Middle frontal gyrus (tissue), 1 donor: ENCODE measurements at regions not wholly inside any gene's neighbourhood (a gene's known extent, or its start where the extent isn't known, plus 50 kb on each side); places are given as distances from the start of the nearest gene placed in this dataset.

Experiments
- DNase-seq: peaks from one replicate; pipeline ENCODE4 v3.0.0-alpha.2; 2015; ENCODE audit warnings: low spot score; ENCODE audit errors: extremely low spot score

- DNase-seq, result no peak
Observed at GRCh38 chr13:48761256-48761655, 107.5 kb downstream of the CYSLTR2 start.

- DNase-seq, result no peak
Observed at GRCh38 chr13:48769107-48769704, 115.5 kb downstream of the CYSLTR2 start.

DNA sequence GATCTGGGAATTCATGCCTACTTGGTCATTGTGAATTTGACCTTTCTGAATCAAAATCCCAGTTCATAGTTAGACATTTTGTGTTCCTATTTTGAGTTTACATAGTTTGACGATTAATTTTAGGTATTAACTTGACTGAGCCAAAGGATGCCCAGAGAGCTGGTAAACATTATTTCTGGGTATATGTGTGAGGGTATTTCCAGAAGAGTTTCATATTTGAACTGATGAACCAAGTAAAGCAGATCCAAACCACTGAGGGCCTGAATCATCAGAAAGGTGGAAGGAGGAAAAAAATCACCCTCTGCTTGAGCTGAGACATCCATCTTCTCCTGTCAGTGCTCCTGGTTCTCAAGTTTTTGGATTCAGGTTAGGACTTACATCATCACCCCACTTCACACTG lies 116.6 kb downstream of the CYSLTR2 start:
- no peak for DNase-seq

GRCh38 chr13:48772908-48773307 lies 119.2 kb downstream of the CYSLTR2 start:
- no peak for DNase-seq

DNA sequence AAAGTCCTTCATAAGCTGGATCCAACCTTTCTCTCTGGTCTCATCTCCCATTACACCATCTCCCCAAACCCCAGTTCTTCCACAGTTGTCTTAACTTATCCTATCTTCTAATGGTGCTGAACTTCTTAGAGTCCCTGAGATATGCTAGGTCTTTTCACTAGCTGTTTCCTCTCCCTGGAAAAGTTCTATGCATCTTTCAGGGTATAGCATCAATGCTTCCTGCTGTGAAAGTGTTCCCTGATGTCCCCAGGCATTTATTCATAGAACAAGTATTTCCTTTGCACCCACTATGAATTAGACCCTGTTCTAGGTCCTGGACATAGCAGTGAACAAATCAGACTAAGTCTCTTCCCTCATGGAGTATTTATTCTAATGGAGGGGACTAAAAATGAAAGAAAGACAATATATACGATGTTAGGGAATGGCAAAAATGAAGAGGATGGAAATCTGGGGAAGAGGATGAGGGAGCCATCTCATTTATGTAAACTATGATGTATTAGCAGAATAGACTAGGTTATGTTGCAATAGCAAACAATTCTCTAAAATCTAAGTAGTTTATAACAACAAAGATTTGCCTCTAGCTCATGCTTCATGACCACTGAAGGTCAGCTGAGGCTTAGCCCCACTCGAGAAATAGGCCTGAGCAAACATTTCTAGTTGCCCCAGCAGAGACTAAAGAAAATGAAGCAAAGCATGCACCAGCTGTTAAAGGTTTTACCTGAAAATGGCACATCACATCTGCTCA lies 120.0 kb downstream of the CYSLTR2 start:
- DNase-seq, result no peak

DNA sequence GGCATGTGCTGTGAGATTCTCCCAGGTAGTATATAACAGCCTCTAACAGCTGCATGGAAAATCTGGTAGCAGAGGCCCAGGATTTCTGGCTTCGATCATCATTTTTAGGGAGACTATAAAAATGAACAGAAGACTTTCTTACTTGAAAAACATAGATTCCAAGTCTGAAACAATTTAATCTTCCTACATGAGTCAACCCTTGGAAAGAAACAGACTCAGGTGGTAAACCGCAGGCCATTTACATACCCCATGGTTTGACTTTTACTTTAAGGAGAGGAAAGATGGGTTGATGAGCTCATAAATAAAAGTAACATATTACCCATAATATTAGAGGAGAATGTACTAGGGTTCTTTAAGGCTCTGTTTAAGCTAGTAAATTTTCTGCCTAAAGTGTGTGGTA lies 121.6 kb downstream of the CYSLTR2 start:
- no peak for DNase-seq

DNA sequence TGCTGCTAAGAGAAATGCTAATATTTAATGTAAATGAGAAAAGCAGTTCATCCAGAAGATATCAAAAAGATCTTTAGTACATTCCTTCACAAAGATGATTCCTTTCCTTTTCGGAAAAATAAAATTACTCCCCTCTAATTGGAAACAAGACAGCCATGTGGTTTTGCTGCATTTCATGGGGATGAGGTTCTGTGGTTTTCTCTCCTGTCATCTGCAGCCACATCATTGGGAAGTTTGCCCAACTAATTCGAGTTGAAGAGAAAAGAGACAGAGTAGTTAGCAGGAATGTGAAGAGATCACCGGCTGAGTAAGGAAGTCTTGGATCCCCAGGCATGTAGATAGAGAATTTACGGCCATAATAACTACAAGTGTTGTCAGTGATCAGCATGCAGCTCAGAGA lies 122.1 kb downstream of the CYSLTR2 start:
- DNase-seq, result no peak

- DNase-seq, result no peak
Observed at GRCh38 chr13:48776401-48776800, 122.7 kb downstream of the CYSLTR2 start.

- DNase-seq, result no peak
Observed at GRCh38 chr13:48778610-48779009, 124.9 kb downstream of the CYSLTR2 start.

DNA sequence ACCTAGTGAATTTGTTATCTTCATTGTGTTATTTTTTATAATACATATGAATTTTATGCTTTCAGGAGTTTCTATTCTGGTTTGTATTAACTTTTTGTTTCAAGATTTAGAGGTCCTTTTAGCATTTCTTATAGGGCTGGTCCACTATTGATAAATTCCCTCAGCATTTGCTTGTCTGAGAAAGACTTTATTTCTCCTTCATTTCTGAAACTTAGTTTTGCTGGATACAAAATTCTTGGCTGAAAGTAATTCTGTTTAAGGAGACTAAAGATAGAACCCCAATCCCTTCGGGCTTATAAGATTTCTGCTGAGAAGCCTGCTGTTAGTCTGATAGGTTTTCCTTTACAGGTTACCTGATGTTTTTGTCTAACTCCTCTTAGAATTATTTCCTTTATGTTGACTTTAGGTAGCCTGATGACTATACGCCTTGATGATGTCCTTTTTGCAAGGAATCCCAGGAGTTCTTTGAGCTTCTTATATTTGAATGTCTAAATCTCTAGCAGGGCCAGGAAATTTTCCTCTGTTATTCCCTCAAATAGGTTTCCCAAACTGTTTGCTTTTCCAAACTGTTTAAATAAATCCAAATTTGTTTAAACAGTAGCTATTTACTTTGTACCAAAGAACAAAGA lies 127.1 kb downstream of the CYSLTR2 start:
- no peak for DNase-seq

GRCh38 chr13:48782429-48782840 lies 128.7 kb downstream of the CYSLTR2 start:
- no peak for DNase-seq

DNA sequence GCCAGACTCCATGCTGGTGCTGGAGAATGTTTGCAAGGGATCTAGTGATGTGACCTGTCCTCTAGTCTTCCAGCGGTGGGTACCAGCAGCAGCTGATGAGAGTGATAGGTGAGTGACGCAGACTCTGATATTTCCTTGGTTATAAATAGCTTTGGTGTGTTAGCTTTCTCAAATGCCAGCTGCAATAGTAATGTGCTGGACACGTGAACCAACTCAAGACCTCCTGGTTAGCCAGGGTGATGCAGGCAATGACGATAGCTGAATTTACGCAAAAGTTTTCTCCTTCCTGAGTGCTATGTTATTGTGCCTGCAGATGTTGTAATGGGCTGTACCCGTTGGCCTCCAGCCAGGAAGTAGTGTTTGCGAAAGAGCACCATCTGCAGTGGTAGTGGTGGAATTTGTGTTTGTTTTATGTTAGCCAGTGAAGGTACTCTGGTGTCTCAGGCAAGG lies 129.5 kb downstream of the CYSLTR2 start:
- no peak for DNase-seq

- no peak for DNase-seq
Observed at GRCh38 chr13:48783695-48784230, 130.0 kb downstream of the CYSLTR2 start.

DNA sequence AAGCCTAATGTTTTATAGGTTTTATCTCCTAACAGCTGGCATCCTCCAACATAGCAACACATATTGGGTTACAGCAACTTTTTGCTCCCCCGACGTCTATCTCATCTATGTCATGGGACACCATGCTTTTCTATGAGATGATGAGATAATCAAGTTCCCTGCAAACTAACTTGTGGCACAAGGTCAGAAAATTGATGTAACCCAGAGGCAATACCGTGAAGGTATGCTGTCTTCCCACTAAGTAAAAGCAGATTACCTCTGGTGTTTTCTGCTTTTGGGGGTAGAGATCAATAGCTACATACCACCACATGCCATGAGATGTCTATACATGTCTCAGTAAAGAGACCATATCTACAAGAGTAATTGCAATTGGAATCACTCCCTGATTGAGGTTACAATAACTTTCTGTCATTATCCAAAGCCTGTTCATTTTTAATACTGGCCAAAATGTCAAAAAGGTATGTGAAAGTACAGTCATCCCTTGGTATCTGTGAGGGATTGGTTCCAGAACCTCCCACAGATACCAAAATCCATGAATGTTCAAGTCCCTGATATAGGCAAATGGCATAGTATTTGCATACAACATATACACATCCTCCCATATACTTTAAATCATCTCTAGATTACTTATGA lies 131.3 kb downstream of the CYSLTR2 start:
- DNase-seq, result no peak

DNA sequence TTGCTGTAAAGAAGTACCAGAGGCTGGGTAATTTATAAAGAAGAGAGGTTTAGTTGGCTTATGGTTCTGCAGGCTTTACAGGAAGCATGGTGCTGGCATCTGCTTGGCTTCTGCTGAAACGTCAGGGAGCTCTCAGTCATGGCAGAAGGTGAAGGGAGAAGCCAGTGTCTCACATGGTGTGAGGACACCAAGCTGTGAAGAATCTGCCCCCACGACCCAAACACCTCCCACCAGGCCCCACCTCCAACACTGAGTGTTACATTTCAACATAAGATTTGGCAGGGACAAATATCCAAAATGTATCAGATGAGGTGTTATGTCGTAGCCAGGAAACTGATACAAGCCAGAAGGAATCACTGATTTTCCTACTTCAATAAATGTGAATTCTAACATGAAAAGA lies 136.5 kb downstream of the CYSLTR2 start:
- DNase-seq, result no peak

- DNase-seq, result no peak
Observed at GRCh38 chr13:48790966-48791365, 137.2 kb downstream of the CYSLTR2 start.

- no peak for DNase-seq
Observed at GRCh38 chr13:48797127-48797526, 143.4 kb downstream of the CYSLTR2 start.

- no peak for DNase-seq
Observed at GRCh38 chr13:48797761-48798160, 144.0 kb downstream of the CYSLTR2 start.

- no peak for DNase-seq
Observed at GRCh38 chr13:48798180-48798579, 144.5 kb downstream of the CYSLTR2 start.

GRCh38 chr13:48801255-48801654 lies 147.5 kb downstream of the CYSLTR2 start:
- no peak for DNase-seq

GRCh38 chr13:48804821-48805601 lies 151.3 kb downstream of the CYSLTR2 start:
- no peak for DNase-seq
